ENCODE measurements at regions not wholly inside any gene's neighbourhood (a gene's known extent, or its start where the extent isn't known, plus 50 kb on each side); places are given as distances from the start of the nearest gene placed in this dataset.

DNA sequence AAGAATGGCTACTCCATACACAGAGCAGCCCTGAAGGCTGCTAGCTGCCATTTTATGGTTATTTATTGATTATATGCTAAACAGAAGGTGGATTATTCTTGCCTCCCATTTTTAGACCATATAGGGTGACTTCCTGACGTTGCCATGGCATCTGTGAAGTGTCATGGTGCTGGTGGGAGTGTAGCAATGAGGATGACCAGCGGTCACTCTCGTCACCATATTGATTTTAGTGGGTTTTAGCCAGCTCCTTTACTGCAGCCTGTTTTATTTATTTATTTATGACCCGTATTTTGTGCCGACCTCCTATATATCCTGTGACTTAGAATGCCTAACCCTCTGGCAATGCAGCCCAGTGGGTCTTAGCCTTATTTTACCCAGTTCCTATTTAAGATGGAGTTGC lies 553.9 kb downstream of the TNS1 start:
- Histone ChIP-seq H3K27ac (no peak overlapping the region), H3K9me3 (no peaks in the 10 kb centered on the region), H3K4me1 (no peaks in the 10 kb centered on the region), H3K4me3 (no peak overlapping the region), H3K27me3 (no peaks in the 10 kb centered on the region), H3K36me3 (no peaks in the 10 kb centered on the region)
- DNase-seq (no peak), ATAC-seq (no peak)
- WGBS (ENCODE audit: insufficient coverage, low coverage, low lambda C conversion rate, missing lambda C conversion rate): 76% methylated on average over 5 of the region's 5 CpGs
- no peak for TF ChIP-seq POLR2A (IDR thresholded peaks at IDR 0.05)
- intact Hi-C loops (cut with DNase I): no loop called here

DNA sequence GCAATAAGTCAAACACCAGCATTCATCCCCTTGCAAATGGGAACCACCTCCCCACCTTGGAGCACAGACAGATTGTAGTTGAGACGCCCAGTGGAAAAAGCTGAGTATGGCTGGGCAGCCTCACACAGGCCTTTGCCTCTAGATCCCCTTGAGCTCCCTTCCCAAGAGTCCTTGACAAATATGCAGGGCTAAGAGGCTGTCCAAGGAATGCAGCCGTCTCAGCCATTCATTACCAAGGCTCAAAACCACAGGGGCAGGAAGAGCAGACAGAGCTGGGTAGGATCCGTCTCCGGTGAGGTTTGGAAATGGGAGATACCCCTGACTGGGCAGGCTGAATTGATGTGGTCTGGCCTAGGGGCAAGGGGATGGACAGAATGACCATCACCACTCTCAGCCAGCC lies 557.1 kb downstream of the TNS1 start:
- peak in 1 of 4 donors; percentile 12 for ATAC-seq
- no peaks in the 10 kb centered on the region for H3K27me3 ChIP-seq
- no peaks in the 10 kb centered on the region for H3K36me3 ChIP-seq
- no peak for TF ChIP-seq CTCF (IDR thresholded peaks at IDR 0.05)
- no peak for TF ChIP-seq POLR2A (IDR thresholded peaks at IDR 0.05)
- H3K4me3 ChIP-seq: no peak overlapping the region
- no peak for DNase-seq
- H3K4me1 ChIP-seq: no peaks in the 10 kb centered on the region
- no peak overlapping the region for H3K27ac ChIP-seq
- 34% methylated on average over 2 of the region's 4 CpGs for WGBS (ENCODE audit: insufficient coverage, low coverage, low lambda C conversion rate, missing lambda C conversion rate)
- no peaks in the 10 kb centered on the region for H3K9me3 ChIP-seq
- intact Hi-C loops (cut with DNase I): no loop called here

GRCh38 chr2:217444932-217445331 lies 557.9 kb downstream of the TNS1 start:
- H3K9me3 ChIP-seq: no peaks in the 10 kb centered on the region
- no peak for DNase-seq
- intact Hi-C loops (cut with DNase I): no loop called here
- no peak overlapping the region for H3K4me3 ChIP-seq
- no peak overlapping the region for H3K27ac ChIP-seq
- no peaks in the 10 kb centered on the region for H3K36me3 ChIP-seq
- no peaks in the 10 kb centered on the region for H3K4me1 ChIP-seq
- H3K27me3 ChIP-seq: no peaks in the 10 kb centered on the region
- no peak for TF ChIP-seq CTCF (IDR thresholded peaks at IDR 0.05)
- TF ChIP-seq POLR2A (IDR thresholded peaks at IDR 0.05): no peak
- no peak for ATAC-seq

- TF ChIP-seq CTCF (IDR thresholded peaks at IDR 0.05) (no peak), POLR2A (IDR thresholded peaks at IDR 0.05) (no peak)
- intact Hi-C loops (cut with DNase I): no loop called here
- no peaks in the 10 kb centered on the region for H3K9me3 ChIP-seq
- no peaks in the 10 kb centered on the region for H3K36me3 ChIP-seq
- no peaks in the 10 kb centered on the region for H3K27me3 ChIP-seq
- DNase-seq (no peak), ATAC-seq (no peak)
- H3K27ac ChIP-seq: no peak overlapping the region
- H3K4me3 ChIP-seq: no peak overlapping the region
- no peaks in the 10 kb centered on the region for H3K4me1 ChIP-seq
Observed at GRCh38 chr2:217444509-217444908, 558.3 kb downstream of the TNS1 start.

- no peak overlapping the region for H3K27ac ChIP-seq
- no peaks in the 10 kb centered on the region for H3K27me3 ChIP-seq
- H3K9me3 ChIP-seq: no peaks in the 10 kb centered on the region
- no peak overlapping the region for H3K4me3 ChIP-seq
- 88% methylated on average over 1 of the region's 1 CpG for WGBS (ENCODE audit: insufficient coverage, low coverage, low lambda C conversion rate, missing lambda C conversion rate)
- no peaks in the 10 kb centered on the region for H3K36me3 ChIP-seq
- no peak for ATAC-seq
- no peak for TF ChIP-seq POLR2A (IDR thresholded peaks at IDR 0.05)
- no peak for TF ChIP-seq CTCF (IDR thresholded peaks at IDR 0.05)
- intact Hi-C loops (cut with DNase I): no loop called here
- no peaks in the 10 kb centered on the region for H3K4me1 ChIP-seq
- no peak for DNase-seq
Observed at GRCh38 chr2:217443601-217444000, 559.2 kb downstream of the TNS1 start.
